Activated CD8-positive, alpha-beta memory T cell treated with anti-CD3 and anti-CD28 coated beads, Interleukin-2, amount 50 U/mL, for 48 hours (primary cell): ENCODE measurements at regions not wholly inside any gene's neighbourhood (a gene's known extent, or its start where the extent isn't known, plus 50 kb on each side); places are given as distances from the start of the nearest gene placed in this dataset.
"Not testable (repeated sequence)": the region's sequence is repeated elsewhere in the genome, so short reads cannot be mapped to it uniquely, and the experiment has no call there.

Experiments used
- DNase-seq: peaks from one replicate; pipeline ENCODE4 v3.0.0-alpha.2; 2020

DNA sequence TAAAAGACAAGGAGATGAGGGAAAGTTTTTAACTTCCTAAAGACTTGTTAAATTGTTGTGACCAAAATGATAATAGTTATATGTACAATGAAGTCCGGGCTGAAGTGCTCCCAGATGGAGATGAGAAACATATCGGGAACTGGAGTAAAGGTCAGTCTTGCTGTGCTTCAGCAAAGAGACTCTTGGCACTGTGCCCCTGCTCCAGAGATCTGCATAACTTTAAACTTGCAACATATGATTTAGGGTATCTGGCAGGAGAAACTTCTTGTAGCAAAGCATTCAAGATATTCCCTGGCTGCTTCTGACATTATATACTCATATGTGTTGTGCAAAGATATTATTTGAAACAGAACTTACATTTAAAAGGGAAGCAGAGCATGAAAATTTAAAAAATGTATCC, 786.6 kb upstream of the SLITRK6 start:
- no peak for DNase-seq

DNA sequence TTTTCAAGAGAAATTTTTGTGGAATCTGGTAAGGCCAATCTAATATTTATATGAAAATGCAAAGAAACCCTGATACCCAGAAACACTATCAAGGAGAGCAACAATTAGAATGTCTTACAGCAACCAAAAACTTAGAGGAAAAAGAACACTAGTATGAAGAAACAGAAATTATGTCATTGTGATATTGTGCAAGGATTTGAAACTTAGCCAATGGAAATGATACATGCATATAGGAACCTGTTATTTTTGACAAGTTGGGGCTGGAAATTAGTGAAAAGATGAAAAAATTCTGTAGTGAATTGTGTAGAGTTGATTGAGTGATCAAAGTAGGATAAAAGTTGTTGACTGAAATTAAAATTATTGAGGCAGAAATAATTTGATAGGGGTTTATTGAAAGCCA, 792.6 kb upstream of the SLITRK6 start:
- DNase-seq = no peak

DNA sequence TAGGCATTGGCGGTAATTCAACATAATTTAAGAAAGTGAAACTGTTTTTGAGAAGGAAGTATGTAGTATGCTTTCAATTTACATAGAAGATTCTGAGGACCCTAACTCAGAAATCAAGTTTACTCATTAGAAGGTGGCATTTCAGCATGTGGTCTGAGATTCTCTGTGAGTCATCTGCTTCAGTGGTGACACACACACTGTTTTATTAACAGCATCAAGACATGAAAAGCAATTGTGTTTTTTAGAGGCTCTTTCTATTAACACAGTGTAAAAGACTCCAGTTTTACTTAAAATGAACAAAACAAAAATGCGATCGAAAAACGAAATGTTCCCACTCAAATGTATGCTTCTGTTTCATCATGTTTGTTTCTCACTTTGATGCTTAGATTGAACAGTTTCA, 802.1 kb upstream of the SLITRK6 start:
- DNase-seq = no peak

DNA sequence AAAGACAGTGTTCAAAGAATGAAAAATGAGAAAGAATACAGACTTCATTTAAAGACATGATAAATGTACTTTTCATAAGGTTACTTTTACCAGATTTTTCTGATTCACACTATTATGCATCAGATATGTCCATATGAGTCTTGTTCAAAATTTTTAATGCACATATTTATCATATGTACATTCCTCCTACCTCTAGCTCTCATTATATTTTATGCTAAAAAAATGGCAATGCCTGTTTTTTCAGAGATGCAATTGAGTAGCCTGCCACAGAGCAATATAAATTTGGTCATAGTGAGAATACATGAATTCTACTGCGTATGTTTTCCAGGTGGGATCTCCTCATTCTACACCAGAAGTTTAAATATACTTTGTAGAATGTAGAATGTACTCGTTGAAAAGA, 807.0 kb upstream of the SLITRK6 start:
- DNase-seq = no peak

DNA sequence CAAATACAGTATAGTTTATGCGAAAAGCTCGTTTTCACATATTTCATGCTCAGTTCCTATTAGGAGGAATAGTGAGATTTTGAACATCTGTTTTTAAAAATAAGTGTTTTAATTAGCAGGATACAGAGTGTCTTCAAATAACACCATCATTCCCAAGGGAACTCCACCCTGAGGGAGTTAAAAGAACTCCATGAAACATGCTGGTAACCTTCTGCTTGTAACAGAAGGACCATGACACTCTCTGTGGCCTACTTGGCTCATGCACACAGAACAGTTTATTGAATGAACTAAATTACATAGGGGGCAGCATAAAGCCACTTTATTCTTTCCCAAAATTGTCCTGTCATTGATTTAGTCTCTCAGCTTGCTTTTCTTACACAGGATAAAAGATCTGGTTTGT, 809.5 kb upstream of the SLITRK6 start:
- no peak for DNase-seq

DNA sequence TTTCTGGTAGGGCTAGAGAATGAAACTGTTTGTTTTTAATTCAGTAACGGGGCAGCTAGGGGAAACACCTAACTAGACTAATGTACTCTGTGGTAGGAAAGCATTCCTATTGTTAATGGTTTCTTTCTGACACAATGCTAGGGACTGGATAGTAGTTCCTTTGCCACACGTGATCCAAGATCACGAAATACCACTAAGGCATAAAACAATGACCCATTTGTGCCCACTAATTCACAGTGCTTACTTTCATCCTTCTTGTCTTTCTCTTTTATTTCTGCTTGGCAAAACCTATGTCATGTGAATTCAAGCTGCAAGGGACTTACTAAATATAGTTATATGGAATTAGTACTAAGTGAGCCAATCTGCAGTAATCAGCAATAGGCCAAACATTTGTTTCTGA, 834.1 kb upstream of the SLITRK6 start:
- DNase-seq = no peak

DNA sequence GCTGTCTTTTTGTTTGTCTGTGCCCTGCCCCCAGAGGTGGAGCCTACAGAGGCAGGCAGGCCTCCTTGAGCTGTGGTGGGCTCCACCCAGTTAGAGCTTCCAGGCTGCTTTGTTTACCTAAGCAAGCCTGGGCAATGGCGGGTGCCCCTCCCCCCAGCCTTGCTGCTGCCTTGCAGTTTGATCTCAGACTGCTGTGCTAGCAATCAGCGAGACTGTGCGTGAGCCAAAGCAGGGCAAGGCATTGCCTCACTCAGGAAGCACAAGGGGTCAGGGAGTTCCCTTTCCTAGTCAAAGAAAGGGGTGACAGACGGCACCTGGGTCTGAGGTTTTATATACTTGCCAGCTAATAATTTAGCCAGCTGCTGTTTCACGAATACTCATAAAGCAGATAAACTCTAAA, 852.0 kb upstream of the SLITRK6 start:
- not testable (repeated sequence) for DNase-seq

DNA sequence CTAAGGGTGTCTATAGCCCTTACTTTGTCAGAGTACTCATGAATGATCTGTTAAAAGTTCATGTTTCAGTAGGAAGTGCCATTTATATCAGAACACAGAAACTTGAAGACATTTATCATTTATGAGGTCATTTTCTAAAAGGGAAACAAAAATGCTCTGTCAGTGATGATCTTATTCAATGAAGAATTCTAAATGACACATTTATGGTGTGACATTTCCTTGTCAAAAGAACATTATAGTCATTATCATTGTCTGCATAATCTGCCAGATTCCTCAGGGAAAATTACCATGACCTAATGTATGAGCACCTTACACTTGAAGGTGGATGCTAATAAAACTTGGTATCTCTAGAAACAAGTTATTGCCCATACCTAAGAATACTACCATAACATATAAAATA, 853.8 kb upstream of the SLITRK6 start:
- no peak for DNase-seq

DNA sequence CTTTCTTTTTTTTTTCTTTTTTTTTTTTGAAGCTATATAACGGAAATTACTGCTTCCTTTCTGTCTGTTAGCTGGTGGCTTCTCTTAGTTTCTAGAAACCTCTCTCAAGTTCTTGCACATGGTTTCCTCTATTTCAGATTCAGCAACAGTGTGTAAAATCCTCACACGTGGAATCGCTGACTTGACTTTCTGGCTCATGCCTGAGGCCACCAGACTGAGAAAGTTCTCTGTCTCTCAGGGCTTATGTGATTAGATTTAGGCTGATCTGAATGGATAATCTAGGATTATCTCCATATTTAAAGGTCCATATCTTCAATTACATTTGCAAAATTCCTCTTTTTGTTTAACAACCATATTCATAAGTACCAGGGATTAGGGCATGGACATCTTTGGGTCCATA, 856.3 kb upstream of the SLITRK6 start:
- no peak for DNase-seq

DNA sequence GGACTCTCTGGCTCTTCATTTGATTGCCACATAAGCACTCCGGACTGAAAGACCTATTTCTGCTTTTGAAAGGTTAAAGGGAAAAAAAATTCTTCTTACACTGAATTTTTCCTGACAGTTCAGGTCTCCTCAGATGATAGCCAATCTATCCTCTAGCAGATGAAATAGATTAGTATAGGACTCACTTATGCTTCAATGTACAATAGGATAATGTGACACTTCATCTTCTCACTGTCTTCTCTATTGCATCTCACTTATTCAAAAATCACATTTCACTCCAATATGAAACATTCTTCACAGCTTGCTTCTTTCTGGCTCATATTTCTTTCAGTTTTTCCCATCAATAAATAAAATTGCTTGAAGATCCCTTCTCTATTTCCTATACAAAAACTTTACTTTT, 860.9 kb upstream of the SLITRK6 start:
- no peak for DNase-seq

DNA sequence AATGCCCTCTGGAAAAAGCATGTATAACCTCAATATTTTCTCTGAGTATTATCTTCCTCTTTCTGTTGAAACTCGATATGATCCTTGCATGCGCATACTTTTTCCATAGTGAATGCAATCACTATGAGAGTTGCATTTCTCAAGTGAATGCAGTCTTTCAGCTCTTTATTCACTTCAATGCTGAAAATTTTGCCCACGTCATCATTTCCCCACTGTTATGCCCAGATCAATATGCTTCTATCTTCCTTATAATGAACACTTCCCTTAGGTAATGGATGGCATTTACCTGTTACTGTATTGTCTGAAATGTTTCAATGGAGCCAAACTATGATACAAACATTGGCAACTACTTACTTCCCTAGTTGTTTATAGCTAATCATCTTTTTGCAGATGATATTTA, 866.6 kb upstream of the SLITRK6 start:
- DNase-seq = no peak

DNA sequence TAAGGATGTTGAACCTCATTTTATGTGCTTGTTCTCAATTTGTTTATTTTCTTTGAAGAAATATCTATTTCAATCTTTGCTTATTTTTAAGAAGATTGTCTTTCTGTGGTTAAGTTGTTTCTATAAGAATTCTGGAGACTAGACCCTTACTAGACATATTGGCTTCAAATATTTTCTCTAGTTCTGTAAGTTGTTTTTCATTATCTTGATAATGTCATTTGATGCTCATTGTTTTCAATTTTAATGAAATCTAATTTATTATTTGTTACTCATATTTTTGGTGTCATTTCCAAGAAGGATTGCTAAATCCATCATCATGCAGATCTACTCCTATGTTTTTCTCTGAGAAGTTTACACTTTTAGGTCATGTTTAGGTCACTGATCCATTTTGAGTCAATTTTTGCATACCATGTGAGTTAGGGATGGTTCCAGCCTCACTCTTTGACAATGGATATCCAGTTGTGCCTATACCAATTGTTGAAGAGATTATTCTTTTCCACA, 874.8 kb upstream of the SLITRK6 start:
- no peak for DNase-seq

DNA sequence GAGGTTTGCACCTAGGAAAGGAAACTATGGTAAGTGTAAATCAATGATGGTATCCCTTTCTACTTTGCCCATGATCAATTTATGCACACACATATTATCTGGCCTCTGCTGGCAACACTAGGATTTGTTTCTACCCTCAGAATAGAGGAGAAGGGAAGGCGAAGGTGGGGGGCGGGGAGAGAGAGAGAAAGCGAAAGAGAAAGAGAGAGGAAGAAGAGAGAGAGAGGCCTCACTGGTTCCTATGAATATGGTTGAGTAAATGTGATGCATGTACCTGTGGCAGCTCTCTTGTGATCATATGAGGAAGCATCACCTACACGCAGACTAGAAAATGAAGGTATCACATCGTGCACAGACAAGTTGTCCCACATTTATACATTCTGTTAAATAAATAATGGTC, 882.0 kb upstream of the SLITRK6 start:
- DNase-seq = no peak

DNA sequence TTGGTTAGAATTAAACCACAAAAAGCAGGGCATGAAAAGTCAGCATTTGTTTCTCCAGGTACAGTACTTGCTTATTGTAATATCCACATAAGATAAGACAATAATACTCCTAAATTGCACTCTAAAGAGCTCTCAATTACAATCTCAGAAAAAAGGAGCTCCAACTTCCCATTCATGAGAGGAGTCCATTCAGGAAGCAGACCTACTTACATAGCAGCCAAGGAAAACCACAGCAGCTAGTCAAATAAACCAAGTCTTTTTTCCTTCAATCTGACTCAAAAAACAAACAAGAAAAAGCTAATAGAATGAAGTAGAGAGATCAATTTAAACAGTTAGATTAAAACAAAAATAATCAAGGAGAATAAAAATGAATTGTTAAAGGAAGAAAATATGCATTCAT, 885.2 kb upstream of the SLITRK6 start:
- DNase-seq = no peak

DNA sequence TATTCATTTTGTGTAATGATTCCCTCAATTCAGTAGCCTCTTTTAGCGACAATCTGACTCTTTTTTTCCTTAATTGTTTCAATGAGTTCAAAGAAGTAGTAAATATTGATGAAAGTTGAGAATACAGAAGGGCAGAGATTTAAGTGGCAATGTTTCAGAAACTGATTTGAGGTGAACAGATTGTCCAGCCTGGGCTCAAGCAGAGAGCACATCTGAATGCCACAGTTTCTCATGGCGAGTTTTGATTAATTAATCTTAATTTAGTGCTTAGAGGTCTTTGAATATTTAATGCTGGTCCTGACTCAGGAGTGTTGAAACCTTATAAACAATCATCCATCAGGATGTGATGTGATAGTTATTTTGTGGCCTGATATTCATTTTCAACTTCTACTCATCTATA, 890.7 kb upstream of the SLITRK6 start:
- no peak for DNase-seq

DNA sequence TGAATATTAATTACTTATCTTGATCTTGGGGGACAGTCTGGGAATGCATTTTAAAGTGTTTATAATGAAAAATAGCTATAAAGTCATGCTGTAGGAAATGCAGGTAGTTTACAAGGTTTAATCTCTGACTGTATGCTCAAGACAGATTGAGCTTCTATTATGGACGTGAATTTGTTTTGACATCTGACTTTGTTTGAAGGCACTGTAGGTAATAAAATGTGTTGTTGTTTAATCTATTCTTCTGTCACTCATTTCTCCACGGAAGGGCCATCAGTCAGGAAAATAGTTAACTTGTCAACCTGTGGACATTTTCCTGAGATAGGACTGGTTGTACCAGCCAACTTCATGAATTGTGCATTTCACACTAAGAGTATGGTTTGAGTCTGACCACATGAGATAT, 893.1 kb upstream of the SLITRK6 start:
- no peak for DNase-seq

DNA sequence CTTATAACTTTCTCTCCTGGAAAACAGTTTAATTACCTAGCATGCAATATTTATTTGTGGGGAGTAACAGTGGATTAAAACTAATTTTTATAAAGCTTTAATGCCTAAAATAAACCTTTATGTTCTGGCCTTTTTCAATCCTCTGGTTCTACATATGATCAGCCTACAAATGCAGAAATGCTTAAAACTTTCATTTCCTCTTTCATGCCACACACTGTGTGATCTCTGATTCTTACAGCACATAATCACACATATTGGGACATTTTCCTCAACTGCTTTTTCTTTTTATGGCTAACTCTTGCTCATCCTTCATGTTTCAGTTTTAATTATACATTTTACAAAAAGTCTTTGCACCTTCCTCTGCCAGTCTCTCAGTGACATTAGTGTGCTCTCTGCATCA, 910.8 kb upstream of the SLITRK6 start:
- DNase-seq = no peak

DNA sequence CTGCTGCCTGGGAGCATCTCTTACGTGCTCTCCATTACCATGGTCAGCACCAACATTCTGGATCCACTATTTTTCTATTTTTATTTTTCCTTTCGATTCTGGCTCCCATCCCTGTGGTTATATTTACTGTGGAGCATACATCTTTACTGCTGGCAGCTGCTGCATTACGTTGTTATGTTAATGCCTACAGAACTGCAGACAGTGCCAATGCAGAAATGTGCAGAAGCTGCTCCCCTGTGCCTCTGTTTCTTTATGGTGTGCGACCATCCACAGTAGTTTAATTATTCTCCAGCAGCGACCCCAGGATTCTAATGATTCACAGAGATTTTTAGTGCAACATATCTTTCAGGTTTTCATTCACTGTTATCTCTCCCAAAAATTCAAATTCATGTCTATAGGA, 911.7 kb upstream of the SLITRK6 start:
- DNase-seq = no peak

DNA sequence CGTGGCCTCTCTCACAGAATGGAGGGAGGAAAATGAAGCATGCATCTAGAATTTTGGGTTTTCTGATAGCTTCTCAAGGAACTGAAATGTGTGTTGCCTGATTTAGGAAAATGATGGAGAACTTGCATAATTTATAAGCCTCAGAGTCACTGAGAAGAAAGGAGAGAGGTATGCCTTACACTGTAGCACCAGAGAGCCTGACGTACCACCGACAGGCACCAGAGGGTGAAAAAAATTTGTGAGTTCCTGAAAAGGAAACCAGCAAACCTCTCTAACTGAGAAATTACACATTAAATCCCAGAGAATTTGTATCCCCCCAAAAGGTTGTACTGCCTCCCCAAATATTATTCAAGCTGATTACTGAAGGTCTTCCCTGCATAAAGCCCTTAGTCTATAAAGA, 915.3 kb upstream of the SLITRK6 start:
- no peak for DNase-seq

DNA sequence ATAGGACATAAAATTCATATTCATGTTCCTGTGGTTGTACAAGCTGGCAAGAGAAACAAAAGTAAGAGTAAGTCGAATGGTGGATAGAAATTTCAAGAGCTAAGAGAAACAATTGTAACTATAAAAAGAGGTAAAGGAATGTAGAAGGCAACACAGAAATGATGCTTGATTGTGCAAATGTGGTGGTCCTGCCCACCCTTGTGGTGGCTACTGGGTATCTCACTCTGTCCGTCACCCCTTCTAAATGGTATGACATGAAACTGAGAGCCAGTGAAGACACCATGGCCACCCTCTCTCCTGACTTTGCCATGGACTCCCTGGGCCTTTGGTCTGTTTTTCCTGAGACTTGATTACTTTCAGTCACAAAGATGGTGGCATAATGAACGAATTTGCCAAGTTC, 925.9 kb upstream of the SLITRK6 start:
- no peak for DNase-seq

DNA sequence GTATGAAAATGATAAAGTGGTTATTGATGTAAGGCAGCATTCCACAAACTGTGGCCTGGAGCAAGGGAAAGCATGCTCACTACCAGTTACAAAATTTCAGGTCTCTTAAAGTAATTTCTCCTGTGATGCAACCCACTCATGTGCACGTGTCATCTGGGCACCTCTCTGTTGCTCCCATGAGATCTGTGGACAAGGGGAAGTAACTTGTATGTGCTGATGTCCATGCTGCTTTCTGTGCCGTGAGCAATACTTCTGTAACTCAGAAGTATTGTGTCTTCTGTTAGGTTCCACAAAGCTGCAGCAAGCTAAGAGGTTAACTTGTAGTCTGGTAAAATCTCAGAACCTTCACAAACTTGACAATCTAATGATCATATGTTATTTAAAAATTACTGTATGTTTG, 930.0 kb upstream of the SLITRK6 start:
- no peak for DNase-seq

DNA sequence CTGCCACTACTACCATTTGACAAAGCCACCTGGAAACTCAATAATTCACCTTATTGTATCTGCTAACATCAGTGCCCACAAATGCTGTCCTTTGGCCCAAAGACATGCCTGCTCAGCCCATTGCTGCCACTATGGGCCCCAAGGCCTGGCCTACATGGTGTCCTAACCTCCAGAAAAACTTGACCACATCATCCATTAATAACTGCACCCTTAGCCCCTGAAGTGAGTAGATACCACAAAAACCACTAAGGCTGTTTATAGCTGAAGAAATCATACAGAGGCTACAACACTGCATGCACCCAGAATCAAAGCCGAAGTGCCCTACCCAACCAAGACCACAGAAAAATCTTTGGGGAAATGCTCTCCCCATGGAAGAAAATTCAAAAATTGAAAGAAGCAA, 932.8 kb upstream of the SLITRK6 start:
- DNase-seq = no peak

DNA sequence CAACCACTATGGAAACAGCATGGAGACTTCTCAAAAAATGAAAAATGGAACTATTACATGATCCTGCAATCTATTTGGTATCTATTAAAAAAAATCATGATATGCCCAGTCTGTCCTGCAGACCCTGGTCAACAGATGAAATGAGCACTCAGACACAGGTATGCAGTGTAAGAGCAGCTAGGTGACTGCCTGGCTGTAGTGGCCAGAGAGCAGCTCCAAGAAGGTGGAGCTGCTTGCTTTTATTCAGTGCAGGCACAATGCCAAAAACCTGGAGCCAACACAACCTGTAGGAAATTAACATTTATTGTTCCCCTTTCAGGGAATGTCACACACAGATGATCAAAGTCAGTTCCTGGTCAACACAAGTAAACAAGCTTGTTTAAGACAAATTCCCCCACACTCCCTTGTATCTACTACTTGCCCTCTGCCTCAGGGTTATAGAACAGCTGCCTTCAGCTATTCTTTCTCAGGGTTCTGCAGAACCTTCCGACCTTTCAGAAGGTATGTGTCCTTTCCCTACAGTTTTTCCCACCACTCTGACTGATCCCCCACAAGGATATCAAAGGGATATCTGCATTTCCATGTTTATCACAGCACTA, 933.7 kb upstream of the SLITRK5 start:
- no peak for DNase-seq

DNA sequence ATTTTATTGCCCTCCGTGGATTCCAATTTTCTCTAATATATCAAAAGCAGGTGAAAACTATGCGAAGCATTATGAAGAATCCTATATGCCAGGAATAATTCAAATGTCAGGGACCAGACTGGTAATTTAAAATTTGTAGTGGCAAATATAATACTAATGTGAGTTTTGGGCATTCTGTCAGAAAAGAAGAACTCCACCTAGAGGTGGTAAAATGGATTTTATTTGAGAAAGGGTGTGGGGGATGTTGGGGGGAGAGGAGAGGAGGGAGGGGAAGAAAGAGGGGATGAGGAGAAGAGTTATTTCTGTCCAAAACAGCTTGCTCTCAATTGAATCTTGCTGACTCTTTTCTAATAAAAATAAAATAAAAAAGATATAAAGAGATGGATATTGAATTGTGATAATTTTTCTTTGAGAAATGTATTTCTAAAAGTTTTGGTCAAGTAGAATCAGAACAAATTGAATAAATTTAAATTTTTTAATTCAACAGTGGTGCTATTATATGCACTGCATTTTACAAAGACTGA, 929.3 kb upstream of the SLITRK5 start:
- no peak for DNase-seq

DNA sequence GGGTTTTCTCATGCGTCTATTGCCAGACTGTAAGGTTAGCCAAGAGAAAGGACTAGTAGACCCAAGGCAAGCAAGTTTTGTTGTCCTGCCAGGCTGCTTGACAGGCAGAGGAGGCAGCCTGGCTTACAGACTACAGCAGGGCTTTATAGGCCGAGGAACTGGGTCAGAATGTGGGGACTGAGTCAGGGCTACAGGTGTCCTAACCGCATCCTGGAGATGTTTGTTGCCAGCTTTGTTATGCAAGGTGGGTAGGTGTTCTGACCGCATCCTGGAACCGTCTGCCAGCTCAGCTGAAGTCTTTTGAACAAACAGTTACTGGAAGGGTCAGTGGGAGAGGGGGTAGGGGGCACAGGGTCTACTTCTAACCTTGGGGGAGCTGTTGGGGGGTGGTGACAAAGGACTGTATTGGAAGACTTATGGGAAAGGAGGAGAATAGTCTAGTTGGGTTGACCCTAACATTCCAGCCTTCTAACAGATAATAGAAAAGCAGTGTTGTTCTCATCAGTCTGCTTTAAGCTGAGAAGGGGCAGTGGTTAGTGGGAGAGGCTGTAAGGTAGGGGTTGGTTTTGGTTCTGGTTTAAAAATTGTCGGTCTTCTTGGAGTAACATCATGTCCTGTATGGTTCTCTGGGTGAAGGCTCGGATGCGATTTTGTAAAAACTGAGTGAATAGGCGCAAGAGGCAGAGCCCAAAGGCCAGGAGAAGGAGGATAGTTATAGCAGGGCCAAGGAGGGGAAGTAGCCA, 913.8 kb upstream of the SLITRK5 start:
- no peak for DNase-seq
